HG03520 (cell line): ENCODE measurements at regions not wholly inside any gene's neighbourhood (a gene's known extent, or its start where the extent isn't known, plus 50 kb on each side); places are given as distances from the start of the nearest gene placed in this dataset.

ENCODE experiments used
- ATAC-seq: cut with Tn5 transposase; IDR thresholded peaks from one replicate; pipeline ENCODE4 v1.9.1; 2021; ENCODE audit warnings: mild to moderate bottlenecking, moderate library complexity; ENCODE audit not compliant: unreplicated experiment

- ATAC-seq: no peak
Measured at GRCh38 chr6:166776571-166776970, 149.5 kb upstream of the RPS6KA2 start.

- no peak for ATAC-seq
Measured at GRCh38 chr6:166775923-166776220, 148.8 kb upstream of the RPS6KA2 start.

- ATAC-seq: no peak
Measured at GRCh38 chr6:166775180-166775922, 148.3 kb upstream of the RPS6KA2 start.

- ATAC-seq: no peak
Measured at GRCh38 chr6:166774770-166775169, 147.7 kb upstream of the RPS6KA2 start.

- no peak for ATAC-seq
Measured at GRCh38 chr6:166774292-166774691, 147.2 kb upstream of the RPS6KA2 start.

GRCh38 chr6:166772518-166772917, 145.5 kb upstream of the RPS6KA2 start:
- no peak for ATAC-seq

- no peak for ATAC-seq
Measured at GRCh38 chr6:166771701-166772100, 144.7 kb upstream of the RPS6KA2 start.

GRCh38 chr6:166770216-166771116, 143.4 kb upstream of the RPS6KA2 start:
- no peak for ATAC-seq

GRCh38 chr6:166769648-166770047, 142.6 kb upstream of the RPS6KA2 start:
- ATAC-seq: no peak

GRCh38 chr6:166768761-166769160, 141.7 kb upstream of the RPS6KA2 start:
- no peak for ATAC-seq

- ATAC-seq: no peak
Measured at GRCh38 chr6:166767230-166767629, 140.2 kb upstream of the RPS6KA2 start.

GRCh38 chr6:166766769-166767168, 139.7 kb upstream of the RPS6KA2 start:
- ATAC-seq: no peak

- ATAC-seq: no peak
Measured at GRCh38 chr6:166765234-166765541, 138.1 kb upstream of the RPS6KA2 start.

GRCh38 chr6:166764473-166765233, 137.6 kb upstream of the RPS6KA2 start:
- ATAC-seq: no peak

GRCh38 chr6:166763606-166764472, 136.8 kb upstream of the RPS6KA2 start:
- no peak for ATAC-seq

GRCh38 chr6:166761801-166762200, 134.8 kb upstream of the RPS6KA2 start:
- ATAC-seq: no peak

GRCh38 chr6:166760288-166760687, 133.2 kb upstream of the RPS6KA2 start:
- ATAC-seq: no peak

- ATAC-seq: no peak
Measured at GRCh38 chr6:166758136-166758704, 131.2 kb upstream of the RPS6KA2 start.

- no peak for ATAC-seq
Measured at GRCh38 chr6:166757232-166758135, 130.4 kb upstream of the RPS6KA2 start.
